ENCODE measurements at regions not wholly inside any gene's neighbourhood (a gene's known extent, or its start where the extent isn't known, plus 50 kb on each side); places are given as distances from the start of the nearest gene placed in this dataset.

DNA sequence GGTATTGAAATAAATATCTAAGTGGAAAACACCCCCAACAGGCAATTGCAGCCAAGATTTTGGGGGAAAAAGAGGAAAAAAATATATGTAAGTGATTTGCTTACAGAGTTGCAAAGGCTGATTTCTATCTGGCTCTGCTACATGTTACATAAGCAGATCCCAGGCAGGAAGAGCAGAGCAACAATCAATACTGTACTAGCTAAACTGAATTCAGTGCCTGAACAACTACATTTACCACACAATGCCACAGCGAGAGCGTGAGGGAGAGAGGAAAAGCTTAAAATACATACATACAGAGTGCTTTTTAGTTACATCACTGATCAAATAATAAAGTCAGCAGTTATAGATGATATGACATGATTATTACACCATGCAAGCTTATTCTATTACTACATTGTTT is 665.6 kb upstream of the ARGLU1 start:
- no peak for DNase-seq

DNA sequence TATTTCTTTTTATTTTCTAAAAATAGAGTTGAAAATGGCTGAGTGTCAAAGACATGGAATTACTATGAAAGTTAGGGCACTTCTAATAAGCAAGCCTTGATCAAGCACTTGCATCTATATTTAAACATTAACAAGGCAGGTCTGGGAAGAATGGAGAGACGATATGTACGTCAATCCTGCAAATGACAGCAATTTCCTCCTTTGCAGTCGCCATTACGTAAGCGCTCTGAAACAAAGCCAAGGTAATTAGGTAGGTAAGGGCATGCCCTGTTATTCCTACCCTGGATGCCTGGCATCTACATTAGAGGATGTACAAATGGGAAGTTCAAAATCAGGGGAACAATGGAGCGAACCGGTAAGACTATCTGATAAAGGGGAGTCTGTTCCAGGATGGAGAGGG is 664.0 kb upstream of the ARGLU1 start:
- DNase-seq: no peak

GRCh38 chr13:107223867-107224266 is 655.9 kb upstream of the ARGLU1 start:
- no peak for DNase-seq

GRCh38 chr13:107222597-107222996 is 654.7 kb upstream of the ARGLU1 start:
- DNase-seq: no peak

DNA sequence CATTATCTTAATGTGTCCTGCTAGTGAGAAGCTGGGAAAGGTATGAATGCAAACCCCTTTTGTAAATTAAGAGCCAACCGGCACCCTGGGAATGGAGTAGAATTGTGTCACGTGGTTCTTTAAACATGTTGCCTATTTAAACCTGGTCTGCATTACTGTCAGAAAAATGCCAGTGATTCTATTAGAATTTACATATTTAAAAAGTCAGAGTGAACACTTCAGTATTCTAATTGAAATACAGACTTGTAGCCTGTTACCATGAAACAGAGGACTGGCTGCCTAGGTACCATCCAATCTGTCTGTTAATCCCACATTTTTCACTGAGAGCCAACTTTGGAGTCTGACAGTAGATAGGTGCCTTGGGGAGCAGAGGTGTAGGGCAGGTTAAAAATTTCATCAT is 652.3 kb upstream of the ARGLU1 start:
- DNase-seq: no peak

DNA sequence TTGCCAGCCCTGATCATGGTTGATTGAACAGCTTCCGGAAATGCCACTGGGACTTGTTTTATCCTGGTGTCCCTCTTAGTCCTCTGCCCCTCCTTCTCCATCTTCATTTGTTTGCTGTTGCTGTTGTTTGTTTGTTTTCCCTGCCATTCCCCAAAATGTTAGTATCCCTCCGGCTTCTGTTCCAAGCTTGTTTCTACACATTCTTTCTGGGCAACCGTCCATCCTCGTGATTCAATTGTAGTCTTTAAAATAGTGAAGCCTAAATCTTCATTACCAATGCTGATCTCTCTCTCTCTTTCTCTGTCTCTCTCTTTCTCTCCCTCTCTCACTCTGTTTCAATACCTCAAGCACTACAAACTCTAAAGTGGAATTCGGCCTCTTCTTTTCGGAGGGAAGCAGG is 649.3 kb upstream of the ARGLU1 start:
- no peak for DNase-seq

GRCh38 chr13:107216046-107216755 is 648.3 kb upstream of the ARGLU1 start:
- no peak for DNase-seq

DNA sequence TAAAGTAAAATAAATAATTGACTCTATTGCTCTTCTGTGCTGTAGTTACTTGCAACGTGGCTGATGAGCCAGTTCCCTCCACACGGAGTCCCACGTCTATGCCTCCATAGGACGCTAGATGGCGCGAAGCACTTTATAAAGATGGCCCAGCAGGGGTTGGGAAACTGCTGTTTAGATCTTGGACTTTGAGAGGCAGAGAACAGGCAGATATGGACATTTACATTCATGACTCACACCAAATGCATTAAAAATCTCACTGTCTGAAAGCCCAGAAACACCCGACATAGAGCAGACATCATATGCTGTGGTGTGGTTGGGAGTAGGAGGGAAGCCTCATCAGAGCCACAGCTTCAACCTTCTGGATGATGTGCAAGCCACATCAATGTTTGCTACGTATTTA is 643.1 kb upstream of the ARGLU1 start:
- peak; percentile 89 for DNase-seq

- DNase-seq: no peak
Observed at GRCh38 chr13:107210723-107211030, 642.7 kb upstream of the ARGLU1 start.

GRCh38 chr13:107209824-107210722 is 642.1 kb upstream of the ARGLU1 start:
- no peak for DNase-seq

GRCh38 chr13:107208889-107209288 is 641.0 kb upstream of the ARGLU1 start:
- no peak for DNase-seq

- peak; percentile 80 for DNase-seq
Observed at GRCh38 chr13:107205318-107206104, 637.6 kb upstream of the ARGLU1 start.

DNA sequence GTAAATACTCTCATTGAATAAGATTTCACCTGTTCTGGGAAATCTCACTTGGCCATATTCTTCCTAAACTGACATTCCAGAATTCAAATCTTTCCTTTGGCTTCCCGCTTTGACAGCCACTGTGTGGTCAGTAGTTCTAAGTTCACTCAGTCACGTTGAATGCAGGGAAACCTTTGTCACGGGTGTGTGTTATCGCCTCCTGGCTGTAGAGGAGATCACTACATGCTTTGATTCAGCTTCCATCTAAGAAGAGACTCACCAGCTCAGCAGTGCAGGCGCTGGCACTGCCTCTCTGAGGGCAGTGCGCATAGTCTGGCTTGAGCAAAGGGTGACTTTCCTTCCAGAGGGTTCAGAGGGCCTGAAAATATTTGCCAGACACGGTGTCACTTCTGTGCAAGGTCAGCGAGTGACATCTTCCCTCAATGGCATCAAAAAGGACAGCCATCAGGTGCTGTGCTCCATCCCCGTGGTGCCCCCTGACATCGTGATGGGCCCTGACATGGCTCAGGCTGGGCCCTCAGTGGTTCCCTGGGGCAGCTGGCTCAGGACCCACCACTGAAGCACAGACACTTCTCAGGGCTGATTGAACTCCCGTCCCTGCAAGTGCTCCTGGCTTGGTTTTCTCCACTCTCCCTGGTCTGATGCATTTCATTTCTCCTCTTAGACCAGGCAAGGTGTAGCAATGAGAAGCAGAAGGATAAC is 635.4 kb upstream of the ARGLU1 start:
- DNase-seq: no peak

- DNase-seq: no peak
Observed at GRCh38 chr13:107202371-107203023, 634.6 kb upstream of the ARGLU1 start.

DNA sequence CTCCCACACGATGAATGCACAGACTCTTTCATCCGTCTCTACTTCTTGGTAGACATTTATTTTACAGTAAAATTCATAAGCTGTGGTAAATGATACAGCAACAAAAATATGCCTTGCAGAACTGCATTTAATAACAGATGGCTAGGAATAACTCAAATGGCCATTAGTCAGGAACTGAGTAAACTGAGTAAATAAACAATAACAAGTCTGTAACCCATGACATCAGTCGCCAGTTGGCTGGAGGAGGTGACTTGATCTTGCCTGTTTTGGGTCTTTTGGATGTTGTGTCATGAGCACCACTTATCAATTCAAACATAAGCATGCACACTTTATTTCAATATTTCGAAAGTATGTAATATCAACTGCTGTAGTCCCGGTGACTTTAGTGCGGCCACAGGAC is 632.6 kb upstream of the ARGLU1 start:
- DNase-seq: no peak

GRCh38 chr13:107192289-107192688 is 624.4 kb upstream of the ARGLU1 start:
- DNase-seq: no peak

DNA sequence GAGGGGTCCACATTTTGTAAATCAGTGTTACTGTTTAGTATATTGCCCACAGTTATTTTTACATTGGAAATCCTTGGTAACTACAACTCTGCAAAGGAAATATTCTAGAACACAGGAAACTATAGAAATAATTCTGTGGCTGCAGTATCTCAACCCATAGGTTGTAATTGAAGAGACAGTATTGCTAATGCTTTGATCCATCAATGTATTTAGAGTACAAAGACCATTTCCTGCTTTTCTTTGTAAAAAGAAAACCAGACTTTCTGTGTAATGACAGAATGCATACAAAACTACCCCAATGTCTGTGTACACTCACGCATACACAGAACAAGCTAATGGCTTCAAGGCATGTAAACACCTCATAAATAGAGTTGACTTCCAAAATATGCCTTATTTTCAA is 622.1 kb upstream of the ARGLU1 start:
- no peak for DNase-seq

GRCh38 chr13:107185889-107186288 is 618.0 kb upstream of the ARGLU1 start:
- DNase-seq: no peak

DNA sequence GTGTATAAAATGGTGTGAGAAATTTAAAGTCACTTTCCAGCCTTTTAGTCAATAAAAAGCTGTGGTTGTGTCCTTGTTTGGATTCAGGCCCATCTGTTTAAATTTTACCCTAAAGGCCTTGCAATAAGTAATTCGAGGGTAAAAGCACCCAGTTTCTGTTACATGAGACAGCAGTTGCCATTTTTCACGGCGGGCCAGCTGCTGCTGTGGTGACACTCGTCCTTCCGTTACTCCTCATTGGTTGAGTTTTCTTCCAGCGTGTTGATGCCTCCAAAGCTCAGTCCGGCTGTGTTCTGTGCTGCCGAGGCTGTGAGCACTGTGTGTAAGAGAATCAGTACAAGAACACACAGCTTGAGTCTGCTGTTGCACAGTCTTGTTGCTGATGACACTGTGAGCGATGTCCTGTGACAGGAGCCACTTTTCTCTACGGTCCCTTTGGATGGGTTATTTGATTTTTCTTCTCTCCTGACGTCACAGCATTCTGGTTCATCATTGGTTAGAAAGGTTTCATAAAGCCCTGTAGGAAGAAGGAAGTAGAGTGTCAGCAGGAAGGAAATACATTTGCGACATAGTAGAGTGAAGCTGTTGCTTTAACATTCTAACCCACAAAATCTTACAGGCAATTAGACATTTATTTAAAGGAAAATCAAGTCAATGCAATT is 602.5 kb upstream of the ARGLU1 start:
- no peak for DNase-seq

GRCh38 chr13:107157271-107157670 is 589.3 kb upstream of the ARGLU1 start:
- no peak for DNase-seq

DNA sequence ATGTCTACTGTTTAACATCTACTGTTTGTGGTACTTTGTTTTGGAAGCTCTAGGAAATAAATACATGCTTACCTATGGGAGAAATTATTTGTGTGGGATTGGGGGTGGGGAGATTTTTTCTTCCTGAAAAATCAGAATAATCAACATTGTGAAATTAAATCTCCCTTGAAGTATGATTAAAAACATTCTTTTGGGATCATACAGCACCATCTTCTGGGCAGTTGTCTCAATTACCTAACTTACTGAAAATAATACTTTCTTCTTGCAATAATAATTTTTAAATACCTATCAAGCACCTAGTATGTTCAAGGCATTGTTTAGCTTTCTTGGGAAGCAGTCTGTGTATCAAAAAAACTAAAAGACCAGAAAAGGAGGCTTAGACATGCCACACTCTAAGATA is 576.5 kb upstream of the ARGLU1 start:
- DNase-seq: no peak

DNA sequence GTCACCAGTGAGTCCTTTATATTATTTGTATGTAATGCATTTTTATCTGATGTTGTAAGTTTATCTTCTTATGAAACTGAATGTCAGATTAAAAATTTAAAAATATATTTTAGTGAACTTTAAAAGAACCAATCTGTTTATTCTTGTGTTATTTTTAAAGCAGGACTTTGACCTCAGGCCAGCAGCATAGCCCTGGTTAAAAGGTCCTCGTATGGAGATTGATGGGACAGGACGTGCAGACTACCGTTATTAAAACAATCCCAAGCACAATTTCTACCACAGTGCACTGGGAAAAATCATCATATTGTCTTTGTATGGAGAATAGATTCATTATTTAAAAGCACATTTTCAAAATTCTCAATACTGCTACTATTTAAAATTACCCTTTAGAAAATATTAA is 573.8 kb upstream of the ARGLU1 start:
- DNase-seq: no peak
